Common myeloid progenitor, CD34-positive (primary cell): ENCODE measurements at regions not wholly inside any gene's neighbourhood (a gene's known extent, or its start where the extent isn't known, plus 50 kb on each side); places are given as distances from the start of the nearest gene placed in this dataset.

Experiments
- CTCF ChIA-PET: fragments of 350-600 bp; sonication (Branson Sonifier 250); formaldehyde crosslinking; loops from one replicate; lab custom pipeline; 2021; ENCODE audit warnings: antibody characterized with exemption; lab: Charles Lee
- POLR2A ChIA-PET: fragments of 350-600 bp; sonication (Branson Sonifier 250); formaldehyde crosslinking; loops from one replicate; lab custom pipeline; 2021; ENCODE audit warnings: antibody characterized with exemption; lab: Charles Lee
- DNase-seq, 3 donors: peaks; one replicate each; pipeline versions ENCODE4 v3.0.0 to v3.0.0-alpha.2; 2013
- H3K27ac ChIP-seq, 2 experiments: 1 replicate in 1 of 2; 2 replicates in 1 of 2; pipeline ENCODE4 v1.7.0; 2013; ENCODE audit warnings: inconsistent platforms in 2 of 2, low read length in 2 of 2, mild to moderate bottlenecking in 2 of 2, low read depth in 1 of 2, moderate library complexity in 1 of 2; ENCODE audit not compliant: severe bottlenecking in 2 of 2, insufficient read depth in 1 of 2, poor library complexity in 1 of 2
- H3K27me3 ChIP-seq, 5 experiments: replicated peaks in 2 of 5; 1 replicate in 3 of 5; 2 replicates in 2 of 5; pipeline versions ENCODE4 v1.6.1 to v1.7.0; 2013; ENCODE audit warnings: low read length in 4 of 5, mild to moderate bottlenecking in 2 of 5, moderate library complexity in 2 of 5, inconsistent platforms in 1 of 5; ENCODE audit not compliant: insufficient read depth in 5 of 5, control insufficient read depth in 4 of 5
- H3K36me3 ChIP-seq, 4 experiments: 1 replicate in 2 of 4; 2 replicates in 2 of 4; pipeline versions ENCODE4 v1.6.1 to v1.7.0; 2013; ENCODE audit warnings: low read length in 3 of 4, control low read depth in 1 of 4, mild to moderate bottlenecking in 1 of 4; ENCODE audit not compliant: control insufficient read depth in 4 of 4, insufficient read depth in 4 of 4
- H3K4me1 ChIP-seq, 4 experiments: 1 replicate in 3 of 4; 2 replicates in 1 of 4; pipeline versions ENCODE4 v1.6.1 to v1.7.1; 2013; ENCODE audit warnings: low read length in 3 of 4, mild to moderate bottlenecking in 3 of 4, control low read depth in 1 of 4, inconsistent platforms in 1 of 4, moderate library complexity in 1 of 4; ENCODE audit not compliant: control insufficient read depth in 4 of 4, insufficient read depth in 4 of 4; ENCODE audit errors: control extremely low read depth in 1 of 4
- H3K4me3 ChIP-seq, 7 experiments: 1 replicate in 4 of 7; 2 replicates in 3 of 7; pipeline versions ENCODE4 v1.5.1 to v1.7.0; 2013; ENCODE audit warnings: mild to moderate bottlenecking in 7 of 7, low read length in 6 of 7, moderate library complexity in 6 of 7, inconsistent platforms in 2 of 7, low read depth in 2 of 7, control low read depth in 1 of 7; ENCODE audit not compliant: insufficient read depth in 4 of 7, control insufficient read depth in 1 of 7; ENCODE audit errors: extremely low read depth in 1 of 7
- H3K9me3 ChIP-seq, 5 experiments: 1 replicate in 4 of 5; 2 replicates in 1 of 5; pipeline versions ENCODE4 v1.6.1 to v1.7.1; 2013; ENCODE audit warnings: low read length in 4 of 5, mild to moderate bottlenecking in 2 of 5, inconsistent platforms in 1 of 5, low read depth in 1 of 5, moderate library complexity in 1 of 5; ENCODE audit not compliant: control insufficient read depth in 4 of 5, insufficient read depth in 2 of 5; ENCODE audit errors: control extremely low read depth in 1 of 5
- WGBS: methylation state at CpG from one replicate; pipeline ENCODE4 v1.1.5; 2013; ENCODE audit not compliant: insufficient coverage; 5-methylcytosine and 5-hydroxymethylcytosine counted together

DNA sequence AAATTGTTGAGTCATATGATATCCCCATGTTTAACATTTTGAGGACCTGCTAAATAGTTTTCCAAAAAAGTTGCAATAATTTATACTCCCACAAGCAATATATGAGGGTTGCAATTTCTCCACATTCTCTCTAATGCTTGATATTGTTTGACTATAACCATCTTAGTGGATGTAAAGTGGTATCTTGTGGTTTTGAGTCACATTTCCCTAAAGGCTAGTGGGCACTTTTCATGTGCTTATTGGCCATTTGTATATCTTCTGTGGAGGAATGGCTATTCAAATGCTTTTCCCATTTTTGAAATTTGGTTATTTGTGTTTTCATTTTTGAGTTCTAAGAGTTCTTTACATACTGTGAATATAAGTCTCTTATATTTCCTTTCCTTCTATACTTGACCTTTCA lies 82.7 kb downstream of the SCG2 start:
- Histone ChIP-seq H3K9me3 (no peaks in the 10 kb centered on the region), H3K4me3 (no peak overlapping the region), H3K27me3 (no peaks in the 10 kb centered on the region), H3K36me3 (no peaks in the 10 kb centered on the region), H3K27ac (no peak overlapping the region), H3K4me1 (no peaks in the 10 kb centered on the region)
- ChIA-PET CTCF (no interaction called here), POLR2A (no interaction called here)
- DNase-seq = no peak

DNA sequence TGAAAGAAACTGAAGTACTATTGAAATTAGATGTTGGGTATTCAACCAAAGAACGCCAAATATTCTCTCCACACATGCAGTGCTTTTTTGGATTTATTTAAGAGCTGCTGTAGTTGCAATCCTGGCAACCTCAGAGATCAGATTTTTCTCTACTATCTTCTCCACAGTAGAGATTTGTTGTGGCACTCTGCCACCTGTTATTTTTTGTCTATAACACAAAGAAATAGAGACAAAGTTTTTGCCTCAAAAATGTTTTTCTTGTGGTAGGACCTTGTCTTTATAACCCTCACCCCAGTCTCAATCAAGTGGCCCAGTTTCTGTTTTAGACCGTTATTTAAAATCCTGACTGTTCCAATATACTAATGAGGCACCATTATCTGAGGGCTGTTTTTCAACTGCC lies 79.4 kb downstream of the SCG2 start:
- no peaks in the 10 kb centered on the region for H3K27me3 ChIP-seq
- no peaks in the 10 kb centered on the region for H3K4me1 ChIP-seq
- H3K27ac ChIP-seq = no peak overlapping the region
- ChIA-PET POLR2A (no interaction called here), CTCF (no interaction called here)
- no peak for DNase-seq
- no peaks in the 10 kb centered on the region for H3K9me3 ChIP-seq
- WGBS = no CpG with 5 or more reads among the region's 2 CpGs
- H3K4me3 ChIP-seq = no peak overlapping the region
- no peaks in the 10 kb centered on the region for H3K36me3 ChIP-seq

GRCh38 chr2:223523551-223524001 lies 78.6 kb downstream of the SCG2 start:
- DNase-seq = no peak
- 90% methylated on average over 2 of the region's 4 CpGs for WGBS
- Histone ChIP-seq H3K27ac (no peak overlapping the region), H3K27me3 (no peaks in the 10 kb centered on the region), H3K4me3 (no peak overlapping the region), H3K4me1 (no peaks in the 10 kb centered on the region), H3K36me3 (no peaks in the 10 kb centered on the region), H3K9me3 (no peaks in the 10 kb centered on the region)
- POLR2A ChIA-PET = no interaction called here
- CTCF ChIA-PET = no interaction called here

GRCh38 chr2:223524066-223524465 lies 78.1 kb downstream of the SCG2 start:
- ChIA-PET CTCF (no interaction called here), POLR2A (no interaction called here)
- Histone ChIP-seq H3K4me1 (no peaks in the 10 kb centered on the region), H3K36me3 (no peaks in the 10 kb centered on the region), H3K9me3 (no peaks in the 10 kb centered on the region), H3K4me3 (no peak overlapping the region), H3K27ac (no peak overlapping the region), H3K27me3 (no peaks in the 10 kb centered on the region)
- DNase-seq = no peak
- WGBS = no CpG with 5 or more reads among the region's 1 CpG

GRCh38 chr2:223526106-223526505 lies 76.1 kb downstream of the SCG2 start:
- H3K36me3 ChIP-seq = no peaks in the 10 kb centered on the region
- H3K4me1 ChIP-seq = no peaks in the 10 kb centered on the region
- H3K27ac ChIP-seq = no peak overlapping the region
- H3K27me3 ChIP-seq = no peaks in the 10 kb centered on the region
- POLR2A ChIA-PET = no interaction called here
- no peaks in the 10 kb centered on the region for H3K9me3 ChIP-seq
- CTCF ChIA-PET = no interaction called here
- H3K4me3 ChIP-seq = no peak overlapping the region
- no peak for DNase-seq

- H3K9me3 ChIP-seq = no peaks in the 10 kb centered on the region
- H3K36me3 ChIP-seq = no peaks in the 10 kb centered on the region
- no peaks in the 10 kb centered on the region for H3K4me1 ChIP-seq
- DNase-seq = no peak
- WGBS = 95% methylated on average over 5 of the region's 5 CpGs
- no peaks in the 10 kb centered on the region for H3K27me3 ChIP-seq
- ChIA-PET POLR2A (no interaction called here), CTCF (no interaction called here)
- no peak overlapping the region for H3K27ac ChIP-seq
- no peak overlapping the region for H3K4me3 ChIP-seq
Measured at GRCh38 chr2:223528036-223528435, 74.1 kb downstream of the SCG2 start.

GRCh38 chr2:223529696-223530095 lies 72.5 kb downstream of the SCG2 start:
- 100% methylated on average over 1 of the region's 3 CpGs for WGBS
- Histone ChIP-seq H3K4me3 (no peak overlapping the region), H3K4me1 (no peaks in the 10 kb centered on the region), H3K36me3 (no peaks in the 10 kb centered on the region), H3K27ac (no peak overlapping the region), H3K27me3 (no peaks in the 10 kb centered on the region), H3K9me3 (no peaks in the 10 kb centered on the region)
- no peak for DNase-seq
- ChIA-PET POLR2A (no interaction called here), CTCF (interaction anchor here (1.0 kb wide), 1 partner anchor 8 kb away, joined by 3 read pairs; no protein-coding TSS in a partner anchor)
